Endothelial cell of umbilical vein (primary cell): ENCODE measurements at regions not wholly inside any gene's neighbourhood (a gene's known extent, or its start where the extent isn't known, plus 50 kb on each side); places are given as distances from the start of the nearest gene placed in this dataset.

Experiments
- BruUV-seq: library from RNA; stranded (reverse); fragments of 400-500 nt; replicated peaks from 2 replicates; lab custom pipeline; 2021; lab: Mats Ljungman, UMichigan
- CTCF ChIA-PET: fragments of 300-600, 350-600 bp; sonication (Branson Sonifier 250); formaldehyde crosslinking; loops from one replicate; lab custom pipeline; 2021; ENCODE audit warnings: antibody characterized with exemption, inconsistent platforms; lab: Charles Lee
- POLR2A ChIA-PET: fragments of 300-600, 350-600 bp; sonication (Branson Sonifier 250); formaldehyde crosslinking; loops from one replicate; lab custom pipeline; 2021; ENCODE audit warnings: antibody characterized with exemption, inconsistent platforms; lab: Charles Lee
- DNase-seq: peaks from one replicate; pipeline ENCODE4 v3.0.0-alpha.2; 2011; ENCODE audit warnings: low read depth, low spot score
- FAIRE-seq: peaks from 2 replicates; lab custom pipeline; 2011; peaks lifted over from hg19 to GRCh38; lab: Jason Lieb, UNC
- H2AFZ ChIP-seq: 2 replicates; pipeline ENCODE4 v1.6.0; 2012; ENCODE audit warnings: low read depth, low read length, control low read depth, inconsistent platforms
- H3K27ac ChIP-seq: 2 replicates; pipeline ENCODE4 v1.5.1; 2011; ENCODE audit warnings: low read depth, mild to moderate bottlenecking, control low read depth, low read length, moderate library complexity; ENCODE audit not compliant: insufficient read depth
- H3K27me3 ChIP-seq, 2 experiments: 2 replicates each; pipeline versions ENCODE4 v1.6.0 to v1.6.1; 2011; ENCODE audit warnings: low read length in 2 of 2, mixed read lengths in 1 of 2; ENCODE audit not compliant: control insufficient read depth in 2 of 2, insufficient read depth in 2 of 2
- H3K36me3 ChIP-seq, 2 experiments: 2 replicates in 1 of 2; 3 replicates in 1 of 2; pipeline ENCODE4 v1.5.1; 2011; ENCODE audit warnings: low read length in 2 of 2, mild to moderate bottlenecking in 1 of 2, moderate library complexity in 1 of 2; ENCODE audit not compliant: control insufficient read depth in 2 of 2, insufficient read depth in 2 of 2; ENCODE audit errors: extremely low read depth in 1 of 2
- H3K4me1 ChIP-seq: 3 replicates; pipeline ENCODE4 v1.5.1; 2011; ENCODE audit warnings: mild to moderate bottlenecking, low read length; ENCODE audit not compliant: control insufficient read depth, insufficient read depth; ENCODE audit errors: extremely low read depth
- H3K4me2 ChIP-seq: 2 replicates; pipeline ENCODE4 v1.6.1; 2011; ENCODE audit warnings: low read length, control low read depth, mixed read lengths; ENCODE audit not compliant: insufficient read depth
- H3K4me3 ChIP-seq, 3 experiments: fragments of 200-600 bp in 1 of 3; sonication (generic), shearing (Covaris generic) in 1 of 3; replicated peaks in 1 of 3; 2 replicates each; pipeline ENCODE4 v1.5.1; 2011 to 2016; ENCODE audit warnings: control low read depth in 3 of 3, low read length in 3 of 3, mild to moderate bottlenecking in 2 of 3, inconsistent platforms in 1 of 3, low read depth in 1 of 3, moderate library complexity in 1 of 3; ENCODE audit not compliant: insufficient read depth in 1 of 3
- H3K79me2 ChIP-seq: 2 replicates; pipeline ENCODE4 v1.6.0; 2012; ENCODE audit warnings: low read length, inconsistent platforms; ENCODE audit not compliant: control insufficient read depth, insufficient read depth
- H3K9ac ChIP-seq: replicated peaks from 2 replicates; pipeline ENCODE3; 2011; ENCODE audit warnings: low read length, control low read depth; ENCODE audit not compliant: insufficient read depth; ENCODE audit errors: extremely low read depth
- H3K9me1 ChIP-seq: replicated peaks from 3 replicates; pipeline ENCODE4 v1.6.0; 2011; ENCODE audit warnings: mild to moderate bottlenecking, low read length; ENCODE audit not compliant: control insufficient read depth, insufficient read depth; ENCODE audit errors: extremely low read depth
- H3K9me3 ChIP-seq: replicated peaks from 2 replicates; pipeline ENCODE4 v1.5.1; 2012; ENCODE audit warnings: low read length, inconsistent platforms; ENCODE audit not compliant: control insufficient read depth, insufficient read depth
- H4K20me1 ChIP-seq: replicated peaks from 2 replicates; pipeline ENCODE3; 2011; ENCODE audit warnings: mild to moderate bottlenecking, low read length; ENCODE audit not compliant: control insufficient read depth, insufficient read depth; ENCODE audit errors: extremely low read depth
- CTCF ChIP-seq, 2 donors: IDR thresholded peaks; 1 replicate in 1 of 2; 2 replicates in 1 of 2; pipeline ENCODE4 v1.5.1; 2011; ENCODE audit warnings: low read length in 2 of 2, mild to moderate bottlenecking in 2 of 2, moderate library complexity in 2 of 2, control low read depth in 1 of 2, inconsistent platforms in 1 of 2, low read depth in 1 of 2; ENCODE audit not compliant: insufficient read depth in 1 of 2; ENCODE audit errors: extremely low read depth in 1 of 2
- EZH2 ChIP-seq: IDR thresholded peaks from 2 replicates; pipeline ENCODE4 v1.6.1; 2012; ENCODE audit warnings: borderline replicate concordance, low read depth, mild to moderate bottlenecking, moderate library complexity, low read length, inconsistent platforms; ENCODE audit not compliant: severe bottlenecking
- FOS ChIP-seq: IDR thresholded peaks from 2 replicates; pipeline ENCODE4 v1.6.1; 2011; ENCODE audit warnings: mild to moderate bottlenecking, low read length, moderate library complexity, borderline replicate concordance; ENCODE audit not compliant: insufficient read depth
- GATA2 ChIP-seq: IDR thresholded peaks from 2 replicates; pipeline ENCODE4 v1.7.0; 2011; ENCODE audit warnings: low read depth, mild to moderate bottlenecking, moderate library complexity, mixed read lengths, low read length; ENCODE audit not compliant: insufficient read length, insufficient read depth
- JUN ChIP-seq: IDR thresholded peaks from 2 replicates; pipeline ENCODE4 v1.6.1; 2011; ENCODE audit warnings: borderline replicate concordance, low read depth; ENCODE audit not compliant: insufficient read length, insufficient read depth
- MAX ChIP-seq: IDR thresholded peaks from 2 replicates; pipeline ENCODE4 v1.6.1; 2011; ENCODE audit not compliant: insufficient read depth, insufficient read length
- MYC ChIP-seq: IDR thresholded peaks from one replicate; pipeline ENCODE4 v1.6.1; 2011; ENCODE audit warnings: mild to moderate bottlenecking, low read depth, low read length
- POLR2A ChIP-seq: IDR thresholded peaks from 2 replicates; pipeline ENCODE4 v1.6.1; 2012; ENCODE audit warnings: low read depth, mild to moderate bottlenecking, control low read depth, low read length
- POLR2AphosphoS5 ChIP-seq: IDR thresholded peaks from 2 replicates; pipeline ENCODE4 v1.6.1; 2012; ENCODE audit warnings: low read depth, mild to moderate bottlenecking, control low read depth, low read length, moderate library complexity; ENCODE audit not compliant: insufficient read depth
- dilution Hi-C: fragments of 300-500 bp; cut with MboI; formaldehyde crosslinking; loops from one replicate; pipeline ENCODE4 v1.15.0; 2019; ENCODE audit warnings: low sequenced_read_pairs; ENCODE audit not compliant: extremely low pct_ligation_motif_present
- intact Hi-C: fragments of 100-400 bp; cut with micrococcal nuclease; formaldehyde crosslinking; loops from one replicate; pipeline ENCODE4 v1.10.0; 2022

DNA sequence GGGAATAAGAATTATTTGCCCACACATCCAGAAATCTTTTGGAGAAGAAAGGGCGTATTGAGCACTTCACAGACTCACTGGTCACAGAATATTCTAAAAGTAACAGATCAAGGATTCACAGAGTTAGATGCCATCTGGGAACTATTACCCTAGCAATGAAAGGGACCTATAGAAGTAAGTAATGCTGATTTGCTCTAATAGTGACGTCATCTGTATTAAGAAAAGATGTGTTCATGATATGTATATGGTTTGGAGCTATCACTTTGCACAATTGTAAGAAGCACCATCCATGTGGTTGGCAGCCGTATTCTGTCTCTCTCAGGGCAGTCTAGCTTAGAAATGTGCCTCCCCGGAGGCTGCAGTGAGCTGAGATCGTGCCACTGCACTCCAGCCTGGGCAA, 52.8 kb upstream of the SV2C start:
- H3K4me1 ChIP-seq: no peaks in the 10 kb centered on the region
- FAIRE-seq (no peak), DNase-seq (no peak)
- CTCF ChIA-PET: no interaction called here
- no peak overlapping the region for H3K27ac ChIP-seq
- intact Hi-C loops: no loop called here
- no TSS peak for BruUV-seq
- no peaks in the 10 kb centered on the region for H4K20me1 ChIP-seq
- no peak overlapping the region for H2AFZ ChIP-seq
- dilution Hi-C loops: no loop called here
- H3K9me3 ChIP-seq: no peaks in the 10 kb centered on the region
- no peaks in the 10 kb centered on the region for H3K36me3 ChIP-seq
- no peaks in the 10 kb centered on the region for H3K9me1 ChIP-seq
- H3K4me2 ChIP-seq: no peak overlapping the region
- H3K9ac ChIP-seq: no peak overlapping the region
- H3K79me2 ChIP-seq: no peaks in the 10 kb centered on the region
- TF ChIP-seq GATA2 (no peak), POLR2AphosphoS5 (no peak), MAX (no peak), POLR2A (no peak), JUN (no peak), EZH2 (no peak), CTCF (IDR thresholded peaks at IDR 0.05; ENCODE audit: extremely low read depth in 1 of 2, insufficient read depth in 1 of 2, low read depth in 1 of 2, low read length in 2 of 2) (no peak), FOS (no peak), MYC (no peak)
- no peak overlapping the region for H3K4me3 ChIP-seq
- no peaks in the 10 kb centered on the region for H3K27me3 ChIP-seq
- POLR2A ChIA-PET: no interaction called here
